SK-N-SH treated with all-trans-retinoic acid at 6 μM for 48 hours (cell line): ENCODE measurements at regions not wholly inside any gene's neighbourhood (a gene's known extent, or its start where the extent isn't known, plus 50 kb on each side); places are given as distances from the start of the nearest gene placed in this dataset.

Experiments used
- ATAC-seq: fragments of 200-7000 bp; cut with Tn5 transposase; 3 replicates; pipeline ENCODE4 v1.9.1; 2020; ENCODE audit warnings: mild to moderate bottlenecking, moderate library complexity
- ARNTL ChIP-seq: fragments of 450-650 bp; formaldehyde crosslinking; IDR thresholded peaks from 2 replicates; pipeline ENCODE4 v1.5.0; 2020; ENCODE audit warnings: low read depth, mild to moderate bottlenecking, moderate library complexity, borderline replicate concordance
- BACH2 ChIP-seq: fragments of 250-450 bp; sonication (Bioruptor Pico); IDR thresholded peaks from 2 replicates; pipeline ENCODE4 v1.9.0; 2021; ENCODE audit warnings: mild to moderate bottlenecking, borderline replicate concordance
- CSDC2 ChIP-seq: fragments of 250-450 bp; sonication (Bioruptor Pico); IDR thresholded peaks from 2 replicates; pipeline ENCODE4 v1.5.0; 2020; ENCODE audit warnings: mild to moderate bottlenecking, moderate library complexity
- GLIS3 ChIP-seq: fragments of 250-450 bp; sonication (Bioruptor Pico); IDR thresholded peaks from 2 replicates; pipeline ENCODE4 v1.5.0; 2020; ENCODE audit warnings: mild to moderate bottlenecking, moderate library complexity
- ISL1 ChIP-seq: fragments of 250-450 bp; sonication (Bioruptor Pico); IDR thresholded peaks from 2 replicates; pipeline ENCODE4 v2.1.2; 2022; ENCODE audit warnings: mild to moderate bottlenecking, moderate library complexity
- OSR1 ChIP-seq: fragments of 250-450 bp; sonication (Bioruptor Pico); IDR thresholded peaks from 2 replicates; pipeline ENCODE4 v1.8.0; 2022; ENCODE audit warnings: moderate library complexity, mild to moderate bottlenecking, inconsistent platforms
- PPARA ChIP-seq: fragments of 250-450 bp; sonication (Bioruptor Pico); IDR thresholded peaks from 2 replicates; pipeline ENCODE4 v1.5.0; 2020; ENCODE audit warnings: mild to moderate bottlenecking, borderline replicate concordance
- RARB ChIP-seq: fragments of 250-450 bp; sonication (Bioruptor Pico); IDR thresholded peaks from 2 replicates; pipeline ENCODE4 v1.8.0; 2021; ENCODE audit warnings: mild to moderate bottlenecking, moderate library complexity
- TCF4 ChIP-seq: fragments of 250-450 bp; sonication (Bioruptor Pico); IDR thresholded peaks from 2 replicates; pipeline ENCODE4 v1.8.0; 2021; ENCODE audit warnings: mild to moderate bottlenecking, moderate library complexity, borderline replicate concordance
- TOX ChIP-seq: fragments of 250-450 bp; sonication (Bioruptor Pico); IDR thresholded peaks from 2 replicates; pipeline ENCODE4 v1.8.0; 2021; ENCODE audit warnings: mild to moderate bottlenecking, moderate library complexity, borderline replicate concordance
- ZC3H10 ChIP-seq: fragments of 250-450 bp; sonication (Bioruptor Pico); IDR thresholded peaks from 2 replicates; pipeline ENCODE4 v1.5.1; 2021; ENCODE audit warnings: mild to moderate bottlenecking, moderate library complexity
- ZFP3 ChIP-seq: fragments of 250-450 bp; sonication (Bioruptor Pico); IDR thresholded peaks from 2 replicates; pipeline ENCODE4 v1.5.0; 2020; ENCODE audit warnings: mild to moderate bottlenecking, moderate library complexity
- ZFP30 ChIP-seq: fragments of 450-650 bp; formaldehyde crosslinking; IDR thresholded peaks from 2 replicates; pipeline ENCODE4 v1.5.0; 2022; ENCODE audit warnings: mild to moderate bottlenecking, moderate library complexity
- ZNF565 ChIP-seq: fragments of 450-650 bp; formaldehyde crosslinking; conservative IDR thresholded peaks from 2 replicates; pipeline ENCODE4 v1.5.0; 2020; ENCODE audit warnings: low read depth, mild to moderate bottlenecking, moderate library complexity
- ZNF70 ChIP-seq: fragments of 450-650 bp; formaldehyde crosslinking; IDR thresholded peaks from 2 replicates; pipeline ENCODE4 v1.5.0; 2020; ENCODE audit warnings: mild to moderate bottlenecking, moderate library complexity
- ZNF8 ChIP-seq: fragments of 450-650 bp; formaldehyde crosslinking; IDR thresholded peaks from 2 replicates; pipeline ENCODE4 v1.5.0; 2020; ENCODE audit warnings: mild to moderate bottlenecking, moderate library complexity
- TF ChIP-seq, protein P1 (sequence below): fragments of 250-450 bp; sonication (Bioruptor Pico); IDR thresholded peaks from 2 replicates; pipeline ENCODE4 v1.8.0; 2021; ENCODE audit warnings: low read depth, mild to moderate bottlenecking, moderate library complexity, borderline replicate concordance
- TF ChIP-seq, protein P2 (sequence below): fragments of 250-450 bp; sonication (Bioruptor Pico); IDR thresholded peaks from 2 replicates; pipeline ENCODE4 v1.5.1; 2021; ENCODE audit warnings: mild to moderate bottlenecking, moderate library complexity
- TF ChIP-seq, protein P3 (sequence below): fragments of 250-450 bp; sonication (Bioruptor Pico); IDR thresholded peaks from 2 replicates; pipeline ENCODE4 v1.8.0; 2020; ENCODE audit warnings: mild to moderate bottlenecking, moderate library complexity, borderline replicate concordance
- TF ChIP-seq, protein P4 (sequence below): fragments of 250-450 bp; sonication (Bioruptor Pico); IDR thresholded peaks from 2 replicates; pipeline ENCODE4 v1.5.1; 2020; ENCODE audit warnings: low read depth, mild to moderate bottlenecking, moderate library complexity
- TF ChIP-seq, protein P5 (sequence below): fragments of 250-450 bp; sonication (Bioruptor Pico); IDR thresholded peaks from 2 replicates; pipeline ENCODE4 v1.5.0; 2020; ENCODE audit warnings: mild to moderate bottlenecking, moderate library complexity

DNA sequence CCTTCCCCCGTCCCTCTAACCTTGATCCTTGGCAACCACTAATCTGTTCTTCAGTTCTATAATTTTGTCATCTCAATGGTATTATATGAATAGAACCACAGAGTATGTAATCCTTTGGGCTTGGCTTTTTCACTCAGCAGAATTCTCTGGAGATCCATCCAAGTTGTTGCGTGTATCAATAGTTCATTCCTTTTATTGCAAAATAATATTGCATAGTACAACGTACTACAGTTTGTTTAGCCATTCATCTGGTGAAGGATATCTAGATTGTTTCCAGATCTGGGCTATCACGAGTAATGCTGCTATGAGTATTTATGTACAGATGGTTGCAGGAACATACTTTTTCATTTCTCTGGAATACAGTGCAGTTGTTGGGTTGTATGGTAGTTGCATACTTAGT lies 76.2 kb downstream of the PLXNA1 start:
- TF ChIP-seq TOX (CRISPR knock-in tag) (no peak), ZNF70 (CRISPR knock-in tag) (no peak), ZFP30 (CRISPR knock-in tag) (no peak), ARNTL (CRISPR knock-in tag) (no peak), ZNF8 (CRISPR knock-in tag) (no peak)
- no peak for ATAC-seq

DNA sequence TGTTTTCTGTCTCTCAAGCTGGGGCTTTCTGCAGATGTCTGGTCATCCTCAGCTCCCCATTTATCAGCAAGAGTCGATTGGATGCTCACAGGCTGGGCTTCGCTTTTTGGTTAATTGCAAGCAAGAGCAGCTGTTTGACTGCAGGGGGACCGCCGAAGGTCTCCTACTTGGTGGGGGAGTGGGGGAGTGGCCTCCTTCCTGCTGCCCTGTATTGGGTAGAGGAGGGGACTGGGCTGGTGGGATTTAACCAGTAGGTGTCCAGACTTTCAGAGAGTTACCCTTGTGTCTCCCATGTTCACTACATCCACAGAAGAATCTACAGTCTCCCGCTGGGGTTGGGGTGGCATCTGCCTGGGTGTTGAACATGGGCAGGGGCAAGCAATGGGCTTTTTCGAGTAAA lies 78.7 kb downstream of the PLXNA1 start:
- no peak for ATAC-seq
- TF ChIP-seq ZNF8 (CRISPR knock-in tag) = no peak

DNA sequence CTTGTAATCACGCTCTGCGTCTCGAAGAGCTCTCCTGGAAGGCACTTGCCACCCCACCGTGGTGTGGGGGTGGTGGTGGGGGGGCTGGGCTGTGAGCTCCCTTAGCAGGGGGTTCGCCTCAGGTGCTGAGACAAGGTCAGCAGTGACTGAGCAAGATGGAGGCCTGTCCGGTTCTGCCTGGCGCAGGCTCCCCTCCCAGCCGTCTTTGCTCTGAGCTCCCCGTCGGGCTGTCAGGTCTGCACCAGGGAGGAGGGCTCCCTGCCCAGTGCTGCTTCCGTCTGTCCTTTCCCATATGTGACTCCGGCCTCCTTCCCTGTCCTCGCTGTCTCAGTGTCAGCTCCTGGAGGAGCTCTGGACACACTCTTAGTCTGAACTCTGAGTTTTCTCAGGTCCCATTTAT lies 80.0 kb downstream of the PLXNA1 start:
- ATAC-seq = no peak
- no peak for TF ChIP-seq TOX (CRISPR knock-in tag)
- TF ChIP-seq, protein P1, sequence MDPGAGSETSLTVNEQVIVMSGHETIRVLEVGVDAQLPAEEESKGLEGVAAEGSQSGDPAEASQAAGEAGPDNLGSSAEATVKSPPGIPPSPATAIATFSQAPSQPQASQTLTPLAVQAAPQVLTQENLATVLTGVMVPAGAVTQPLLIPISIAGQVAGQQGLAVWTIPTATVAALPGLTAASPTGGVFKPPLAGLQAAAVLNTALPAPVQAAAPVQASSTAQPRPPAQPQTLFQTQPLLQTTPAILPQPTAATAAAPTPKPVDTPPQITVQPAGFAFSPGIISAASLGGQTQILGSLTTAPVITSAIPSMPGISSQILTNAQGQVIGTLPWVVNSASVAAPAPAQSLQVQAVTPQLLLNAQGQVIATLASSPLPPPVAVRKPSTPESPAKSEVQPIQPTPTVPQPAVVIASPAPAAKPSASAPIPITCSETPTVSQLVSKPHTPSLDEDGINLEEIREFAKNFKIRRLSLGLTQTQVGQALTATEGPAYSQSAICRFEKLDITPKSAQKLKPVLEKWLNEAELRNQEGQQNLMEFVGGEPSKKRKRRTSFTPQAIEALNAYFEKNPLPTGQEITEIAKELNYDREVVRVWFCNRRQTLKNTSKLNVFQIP (CRISPR knock-in tag) = no peak
- TF ChIP-seq, protein P2, sequence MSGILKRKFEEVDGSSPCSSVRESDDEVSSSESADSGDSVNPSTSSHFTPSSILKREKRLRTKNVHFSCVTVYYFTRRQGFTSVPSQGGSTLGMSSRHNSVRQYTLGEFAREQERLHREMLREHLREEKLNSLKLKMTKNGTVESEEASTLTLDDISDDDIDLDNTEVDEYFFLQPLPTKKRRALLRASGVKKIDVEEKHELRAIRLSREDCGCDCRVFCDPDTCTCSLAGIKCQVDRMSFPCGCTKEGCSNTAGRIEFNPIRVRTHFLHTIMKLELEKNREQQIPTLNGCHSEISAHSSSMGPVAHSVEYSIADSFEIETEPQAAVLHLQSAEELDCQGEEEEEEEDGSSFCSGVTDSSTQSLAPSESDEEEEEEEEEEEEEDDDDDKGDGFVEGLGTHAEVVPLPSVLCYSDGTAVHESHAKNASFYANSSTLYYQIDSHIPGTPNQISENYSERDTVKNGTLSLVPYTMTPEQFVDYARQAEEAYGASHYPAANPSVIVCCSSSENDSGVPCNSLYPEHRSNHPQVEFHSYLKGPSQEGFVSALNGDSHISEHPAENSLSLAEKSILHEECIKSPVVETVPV (CRISPR knock-in tag) = no peak
- TF ChIP-seq, protein P3, sequence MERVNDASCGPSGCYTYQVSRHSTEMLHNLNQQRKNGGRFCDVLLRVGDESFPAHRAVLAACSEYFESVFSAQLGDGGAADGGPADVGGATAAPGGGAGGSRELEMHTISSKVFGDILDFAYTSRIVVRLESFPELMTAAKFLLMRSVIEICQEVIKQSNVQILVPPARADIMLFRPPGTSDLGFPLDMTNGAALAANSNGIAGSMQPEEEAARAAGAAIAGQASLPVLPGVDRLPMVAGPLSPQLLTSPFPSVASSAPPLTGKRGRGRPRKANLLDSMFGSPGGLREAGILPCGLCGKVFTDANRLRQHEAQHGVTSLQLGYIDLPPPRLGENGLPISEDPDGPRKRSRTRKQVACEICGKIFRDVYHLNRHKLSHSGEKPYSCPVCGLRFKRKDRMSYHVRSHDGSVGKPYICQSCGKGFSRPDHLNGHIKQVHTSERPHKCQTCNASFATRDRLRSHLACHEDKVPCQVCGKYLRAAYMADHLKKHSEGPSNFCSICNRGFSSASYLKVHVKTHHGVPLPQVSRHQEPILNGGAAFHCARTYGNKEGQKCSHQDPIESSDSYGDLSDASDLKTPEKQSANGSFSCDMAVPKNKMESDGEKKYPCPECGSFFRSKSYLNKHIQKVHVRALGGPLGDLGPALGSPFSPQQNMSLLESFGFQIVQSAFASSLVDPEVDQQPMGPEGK (CRISPR knock-in tag) = no peak
- no peak for TF ChIP-seq PPARA
- no peak for TF ChIP-seq ZC3H10
- TF ChIP-seq, protein P4, sequence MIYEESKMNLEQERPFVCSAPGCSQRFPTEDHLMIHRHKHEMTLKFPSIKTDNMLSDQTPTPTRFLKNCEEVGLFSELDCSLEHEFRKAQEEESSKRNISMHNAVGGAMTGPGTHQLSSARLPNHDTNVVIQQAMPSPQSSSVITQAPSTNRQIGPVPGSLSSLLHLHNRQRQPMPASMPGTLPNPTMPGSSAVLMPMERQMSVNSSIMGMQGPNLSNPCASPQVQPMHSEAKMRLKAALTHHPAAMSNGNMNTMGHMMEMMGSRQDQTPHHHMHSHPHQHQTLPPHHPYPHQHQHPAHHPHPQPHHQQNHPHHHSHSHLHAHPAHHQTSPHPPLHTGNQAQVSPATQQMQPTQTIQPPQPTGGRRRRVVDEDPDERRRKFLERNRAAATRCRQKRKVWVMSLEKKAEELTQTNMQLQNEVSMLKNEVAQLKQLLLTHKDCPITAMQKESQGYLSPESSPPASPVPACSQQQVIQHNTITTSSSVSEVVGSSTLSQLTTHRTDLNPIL (CRISPR knock-in tag) = no peak
- no peak for TF ChIP-seq ZNF8 (CRISPR knock-in tag)
- TF ChIP-seq ARNTL (CRISPR knock-in tag) = no peak
- TF ChIP-seq RARB (CRISPR knock-in tag) = no peak
- TF ChIP-seq ZNF565 = no peak
- TF ChIP-seq ISL1 = no peak
- no peak for TF ChIP-seq TCF4
- no peak for TF ChIP-seq BACH2

DNA sequence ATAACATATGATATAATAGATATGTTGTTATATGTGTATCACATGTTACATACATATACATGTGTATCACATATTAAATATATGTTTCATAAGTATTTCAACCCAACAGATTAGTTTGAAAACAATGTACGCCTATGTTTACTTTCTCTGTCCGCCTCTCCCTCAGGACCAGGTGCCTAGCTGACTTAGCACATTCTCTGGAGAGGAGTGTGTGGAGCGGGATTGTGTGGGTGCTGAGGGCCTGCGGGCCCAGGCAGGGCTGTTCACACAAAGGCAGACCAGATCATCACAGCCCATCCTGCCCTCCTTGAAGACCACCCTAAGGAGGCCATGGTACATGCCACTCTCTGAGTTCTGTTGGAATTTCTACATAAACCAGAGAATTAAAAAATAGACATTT lies 81.0 kb downstream of the PLXNA1 start:
- no peak for TF ChIP-seq ZNF8 (CRISPR knock-in tag)
- no peak for TF ChIP-seq ZFP30 (CRISPR knock-in tag)
- no peak for TF ChIP-seq CSDC2 (CRISPR knock-in tag)
- no peak for TF ChIP-seq TOX (CRISPR knock-in tag)
- TF ChIP-seq GLIS3 (CRISPR knock-in tag) = no peak
- no peak for TF ChIP-seq ZNF70 (CRISPR knock-in tag)
- TF ChIP-seq, protein P4 (CRISPR knock-in tag) = no peak
- TF ChIP-seq ZC3H10 = no peak
- TF ChIP-seq ARNTL (CRISPR knock-in tag) = no peak
- no peak for TF ChIP-seq ISL1
- TF ChIP-seq ZNF565 = no peak
- TF ChIP-seq, protein P3 (CRISPR knock-in tag) = no peak
- TF ChIP-seq PPARA = no peak
- TF ChIP-seq ZFP3 = no peak
- TF ChIP-seq OSR1 = no peak
- TF ChIP-seq, protein P5, sequence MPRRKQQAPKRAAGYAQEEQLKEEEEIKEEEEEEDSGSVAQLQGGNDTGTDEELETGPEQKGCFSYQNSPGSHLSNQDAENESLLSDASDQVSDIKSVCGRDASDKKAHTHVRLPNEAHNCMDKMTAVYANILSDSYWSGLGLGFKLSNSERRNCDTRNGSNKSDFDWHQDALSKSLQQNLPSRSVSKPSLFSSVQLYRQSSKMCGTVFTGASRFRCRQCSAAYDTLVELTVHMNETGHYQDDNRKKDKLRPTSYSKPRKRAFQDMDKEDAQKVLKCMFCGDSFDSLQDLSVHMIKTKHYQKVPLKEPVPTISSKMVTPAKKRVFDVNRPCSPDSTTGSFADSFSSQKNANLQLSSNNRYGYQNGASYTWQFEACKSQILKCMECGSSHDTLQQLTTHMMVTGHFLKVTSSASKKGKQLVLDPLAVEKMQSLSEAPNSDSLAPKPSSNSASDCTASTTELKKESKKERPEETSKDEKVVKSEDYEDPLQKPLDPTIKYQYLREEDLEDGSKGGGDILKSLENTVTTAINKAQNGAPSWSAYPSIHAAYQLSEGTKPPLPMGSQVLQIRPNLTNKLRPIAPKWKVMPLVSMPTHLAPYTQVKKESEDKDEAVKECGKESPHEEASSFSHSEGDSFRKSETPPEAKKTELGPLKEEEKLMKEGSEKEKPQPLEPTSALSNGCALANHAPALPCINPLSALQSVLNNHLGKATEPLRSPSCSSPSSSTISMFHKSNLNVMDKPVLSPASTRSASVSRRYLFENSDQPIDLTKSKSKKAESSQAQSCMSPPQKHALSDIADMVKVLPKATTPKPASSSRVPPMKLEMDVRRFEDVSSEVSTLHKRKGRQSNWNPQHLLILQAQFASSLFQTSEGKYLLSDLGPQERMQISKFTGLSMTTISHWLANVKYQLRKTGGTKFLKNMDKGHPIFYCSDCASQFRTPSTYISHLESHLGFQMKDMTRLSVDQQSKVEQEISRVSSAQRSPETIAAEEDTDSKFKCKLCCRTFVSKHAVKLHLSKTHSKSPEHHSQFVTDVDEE = no peak
- TF ChIP-seq, protein P2 (CRISPR knock-in tag) = no peak
- no peak for ATAC-seq
